ENCODE measurements at regions not wholly inside any gene's neighbourhood (a gene's known extent, or its start where the extent isn't known, plus 50 kb on each side); places are given as distances from the start of the nearest gene placed in this dataset.
A peak's percentile ranks its signal among the peaks of the same experiment; 100 is the strongest.

GRCh38 chr11:43554148-43554473 lies 126.4 kb upstream of the HSD17B12 start:
- no peak for TF ChIP-seq CTCF (conservative IDR thresholded peaks at IDR 0.05)
- no peak overlapping the region for H3K27ac ChIP-seq

GRCh38 chr11:43555186-43555585 lies 125.4 kb upstream of the HSD17B12 start:
- TF ChIP-seq CTCF (conservative IDR thresholded peaks at IDR 0.05), result no peak
- H3K27ac ChIP-seq, result no peak overlapping the region

GRCh38 chr11:43555816-43556611 lies 124.5 kb upstream of the HSD17B12 start:
- TF ChIP-seq CTCF (conservative IDR thresholded peaks at IDR 0.05), result no peak
- no peak overlapping the region for H3K27ac ChIP-seq

GRCh38 chr11:43556612-43557375 lies 123.7 kb upstream of the HSD17B12 start:
- TF ChIP-seq CTCF (conservative IDR thresholded peaks at IDR 0.05), result no peak
- H3K27ac ChIP-seq, result no peak overlapping the region

GRCh38 chr11:43557553-43558110 lies 122.9 kb upstream of the HSD17B12 start:
- H3K27ac ChIP-seq, result no peak overlapping the region
- TF ChIP-seq CTCF (conservative IDR thresholded peaks at IDR 0.05), result peak; percentile 54

GRCh38 chr11:43558146-43558545 lies 122.4 kb upstream of the HSD17B12 start:
- TF ChIP-seq CTCF (conservative IDR thresholded peaks at IDR 0.05), result no peak
- H3K27ac ChIP-seq, result no peak overlapping the region

GRCh38 chr11:43558556-43559127 lies 121.9 kb upstream of the HSD17B12 start:
- H3K27ac ChIP-seq, result no peak overlapping the region
- TF ChIP-seq CTCF (conservative IDR thresholded peaks at IDR 0.05), result no peak
